ENCODE measurements at regions not wholly inside any gene's neighbourhood (a gene's known extent, or its start where the extent isn't known, plus 50 kb on each side); places are given as distances from the start of the nearest gene placed in this dataset.

GRCh38 chr4:10171055-10171454 lies 54.5 kb upstream of the WDR1 start:
- Histone ChIP-seq H3K27ac (no peak overlapping the region), H3K4me1 (peaks cover 0 to 40% (median 30%) of the 10 kb centered on the region in 4 donors), H3K27me3 (no peaks in the 10 kb centered on the region), H3K9me3 (no peaks in the 10 kb centered on the region), H3K4me3 (no peak overlapping the region), H3K36me3 (no peaks in the 10 kb centered on the region)
- no peak for DNase-seq
- TF ChIP-seq CTCF (IDR thresholded peaks at IDR 0.05) = no peak
- intact Hi-C loops (cut with DNase I; ENCODE audit: low total_unique reads) = no loop called here

- Histone ChIP-seq H3K27ac (no peak overlapping the region), H3K27me3 (no peaks in the 10 kb centered on the region), H3K4me3 (no peak overlapping the region), H3K9me3 (no peaks in the 10 kb centered on the region), H3K36me3 (no peaks in the 10 kb centered on the region), H3K4me1 (peaks cover 0 to 38% (median 23%) of the 10 kb centered on the region in 4 donors)
- no peak for DNase-seq
- intact Hi-C loops (cut with DNase I; ENCODE audit: low total_unique reads) = no loop called here
- TF ChIP-seq CTCF (IDR thresholded peaks at IDR 0.05) = no peak
Observed at GRCh38 chr4:10169839-10170387, 53.3 kb upstream of the WDR1 start.

DNA sequence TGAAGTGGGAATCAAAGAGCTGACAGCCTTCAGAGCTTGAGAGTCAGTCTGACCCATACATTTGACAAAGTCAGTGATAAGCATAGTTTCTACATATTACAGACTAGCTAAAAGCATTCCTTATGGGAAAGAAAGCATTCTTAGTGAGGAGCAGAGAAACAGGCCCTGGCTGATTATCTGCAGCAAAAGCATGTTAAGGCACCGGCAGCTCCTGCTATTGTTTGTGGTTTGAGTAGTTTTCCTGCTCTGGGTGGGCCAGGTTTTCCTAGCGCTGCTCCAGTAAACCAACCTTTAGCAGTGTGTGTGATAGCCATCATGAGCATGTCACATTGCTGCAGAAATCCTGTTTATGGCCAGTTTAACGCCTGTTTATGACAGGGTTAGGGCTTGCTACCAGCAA lies 51.6 kb upstream of the WDR1 start:
- no peak for TF ChIP-seq CTCF (IDR thresholded peaks at IDR 0.05)
- H3K27ac ChIP-seq = no peak overlapping the region
- H3K9me3 ChIP-seq = no peaks in the 10 kb centered on the region
- no peaks in the 10 kb centered on the region for H3K27me3 ChIP-seq
- H3K4me3 ChIP-seq = no peak overlapping the region
- intact Hi-C loops (cut with DNase I; ENCODE audit: low total_unique reads) = no loop called here
- DNase-seq = no peak
- H3K4me1 ChIP-seq = peaks cover 0 to 20% (median 6%) of the 10 kb centered on the region in 4 donors
- H3K36me3 ChIP-seq = no peaks in the 10 kb centered on the region

- no peak for TF ChIP-seq CTCF (IDR thresholded peaks at IDR 0.05)
- Histone ChIP-seq H3K27me3 (no peaks in the 10 kb centered on the region), H3K9me3 (no peaks in the 10 kb centered on the region), H3K4me3 (no peak overlapping the region), H3K4me1 (peaks cover 0 to 11% (median 1%) of the 10 kb centered on the region in 4 donors), H3K27ac (no peak overlapping the region), H3K36me3 (no peaks in the 10 kb centered on the region)
- DNase-seq = no peak
- intact Hi-C loops (cut with DNase I; ENCODE audit: low total_unique reads) = loop anchor here (2.0 kb wide), 1 partner anchor 236 kb away; no protein-coding TSS in a partner anchor
Observed at GRCh38 chr4:10167201-10167600, 50.6 kb upstream of the WDR1 start.

Data from tibial artery (tissue), 4 donors.